ENCODE measurements at regions not wholly inside any gene's neighbourhood (a gene's known extent, or its start where the extent isn't known, plus 50 kb on each side); places are given as distances from the start of the nearest gene placed in this dataset.

- H3K4me3 ChIP-seq (replicated peaks in 1 of 4; ENCODE audit: control extremely low read depth in 1 of 4, insufficient read depth in 1 of 4, low read depth in 3 of 4, low read length in 4 of 4) = no peak overlapping the region
- no peak for DNase-seq (ENCODE audit: low read depth in 2 of 2)
- no peak overlapping the region for H3K9ac ChIP-seq (ENCODE audit: insufficient read depth, low read length)
- no peaks in the 10 kb centered on the region for H3K4me1 ChIP-seq (ENCODE audit: control insufficient read depth, extremely low read depth, insufficient read depth, low read length)
- H4K20me1 ChIP-seq (ENCODE audit: control insufficient read depth, extremely low read depth, insufficient read depth, low read length) = no peaks in the 10 kb centered on the region
- no peak for TF ChIP-seq EZH2 (IDR thresholded peaks at IDR 0.05; ENCODE audit: low read length, missing control alignments)
- TF ChIP-seq CTCF (conservative IDR thresholded peaks at IDR 0.05 in 1 of 2, IDR thresholded peaks at IDR 0.05 in 1 of 2; ENCODE audit: low read depth in 1 of 2, low read length in 2 of 2) = no peak
- no peak overlapping the region for H3K4me2 ChIP-seq (ENCODE audit: extremely low read depth, insufficient read depth, low read length)
- no peak overlapping the region for H3K27ac ChIP-seq (ENCODE audit: insufficient read depth, low read length)
- H3K9me3 ChIP-seq (ENCODE audit: control insufficient read depth, insufficient read depth, low read depth, low read length) = no peaks in the 10 kb centered on the region
- no peak overlapping the region for H2AFZ ChIP-seq (ENCODE audit: low read length)
- no peaks in the 10 kb centered on the region for H3K36me3 ChIP-seq (ENCODE audit: control insufficient read depth, insufficient read depth, low read length)
- no peaks in the 10 kb centered on the region for H3K79me2 ChIP-seq (ENCODE audit: control insufficient read depth, insufficient read depth, low read length)
- no peaks in the 10 kb centered on the region for H3K27me3 ChIP-seq (ENCODE audit: control insufficient read depth, insufficient read depth, low read length)
Observed at GRCh38 chr11:134822897-134823296, 410.9 kb upstream of the B3GAT1 start.

GRCh38 chr11:134821422-134821821 lies 409.4 kb upstream of the B3GAT1 start:
- H3K4me1 ChIP-seq (ENCODE audit: control insufficient read depth, extremely low read depth, insufficient read depth, low read length) = no peaks in the 10 kb centered on the region
- DNase-seq (ENCODE audit: low read depth in 2 of 2) = no peak
- H3K27ac ChIP-seq (ENCODE audit: insufficient read depth, low read length) = no peak overlapping the region
- no peaks in the 10 kb centered on the region for H3K36me3 ChIP-seq (ENCODE audit: control insufficient read depth, insufficient read depth, low read length)
- no peak overlapping the region for H3K4me2 ChIP-seq (ENCODE audit: extremely low read depth, insufficient read depth, low read length)
- no peak overlapping the region for H3K4me3 ChIP-seq (replicated peaks in 1 of 4; ENCODE audit: control extremely low read depth in 1 of 4, insufficient read depth in 1 of 4, low read depth in 3 of 4, low read length in 4 of 4)
- H3K9me3 ChIP-seq (ENCODE audit: control insufficient read depth, insufficient read depth, low read depth, low read length) = no peaks in the 10 kb centered on the region
- H3K79me2 ChIP-seq (ENCODE audit: control insufficient read depth, insufficient read depth, low read length) = no peaks in the 10 kb centered on the region
- H2AFZ ChIP-seq (ENCODE audit: low read length) = no peak overlapping the region
- no peak overlapping the region for H3K9ac ChIP-seq (ENCODE audit: insufficient read depth, low read length)
- no peak for TF ChIP-seq CTCF (conservative IDR thresholded peaks at IDR 0.05 in 1 of 2, IDR thresholded peaks at IDR 0.05 in 1 of 2; ENCODE audit: low read depth in 1 of 2, low read length in 2 of 2)
- TF ChIP-seq EZH2 (IDR thresholded peaks at IDR 0.05; ENCODE audit: low read length, missing control alignments) = no peak
- H3K27me3 ChIP-seq (ENCODE audit: control insufficient read depth, insufficient read depth, low read length) = no peaks in the 10 kb centered on the region
- H4K20me1 ChIP-seq (ENCODE audit: control insufficient read depth, extremely low read depth, insufficient read depth, low read length) = no peaks in the 10 kb centered on the region

GRCh38 chr11:134819041-134819440 lies 407.0 kb upstream of the B3GAT1 start:
- no peak overlapping the region for H3K4me2 ChIP-seq (ENCODE audit: extremely low read depth, insufficient read depth, low read length)
- H3K79me2 ChIP-seq (ENCODE audit: control insufficient read depth, insufficient read depth, low read length) = no peaks in the 10 kb centered on the region
- H4K20me1 ChIP-seq (ENCODE audit: control insufficient read depth, extremely low read depth, insufficient read depth, low read length) = no peaks in the 10 kb centered on the region
- no peak for DNase-seq (ENCODE audit: low read depth in 2 of 2)
- H3K4me3 ChIP-seq (replicated peaks in 1 of 4; ENCODE audit: control extremely low read depth in 1 of 4, insufficient read depth in 1 of 4, low read depth in 3 of 4, low read length in 4 of 4) = no peak overlapping the region
- no peak overlapping the region for H3K9ac ChIP-seq (ENCODE audit: insufficient read depth, low read length)
- no peak overlapping the region for H2AFZ ChIP-seq (ENCODE audit: low read length)
- H3K27ac ChIP-seq (ENCODE audit: insufficient read depth, low read length) = no peak overlapping the region
- H3K4me1 ChIP-seq (ENCODE audit: control insufficient read depth, extremely low read depth, insufficient read depth, low read length) = no peaks in the 10 kb centered on the region
- no peaks in the 10 kb centered on the region for H3K9me3 ChIP-seq (ENCODE audit: control insufficient read depth, insufficient read depth, low read depth, low read length)
- H3K27me3 ChIP-seq (ENCODE audit: control insufficient read depth, insufficient read depth, low read length) = no peaks in the 10 kb centered on the region
- H3K36me3 ChIP-seq (ENCODE audit: control insufficient read depth, insufficient read depth, low read length) = no peaks in the 10 kb centered on the region
- TF ChIP-seq CTCF (conservative IDR thresholded peaks at IDR 0.05 in 1 of 2, IDR thresholded peaks at IDR 0.05 in 1 of 2; ENCODE audit: low read depth in 1 of 2, low read length in 2 of 2) = no peak
- no peak for TF ChIP-seq EZH2 (IDR thresholded peaks at IDR 0.05; ENCODE audit: low read length, missing control alignments)
